HL-60 (cell line): ENCODE measurements at regions not wholly inside any gene's neighbourhood (a gene's known extent, or its start where the extent isn't known, plus 50 kb on each side); places are given as distances from the start of the nearest gene placed in this dataset.

Experiments
- DNase-seq, 2 experiments: peaks; one replicate each; pipeline ENCODE4 v3.0.0-alpha.2; 2010 to 2020; ENCODE audit warnings: low read depth in 1 of 2, low spot score in 1 of 2
- H3K27ac ChIP-seq: fragments of 250-450 bp; sonication (Bioruptor Pico); replicated peaks from 2 replicates; pipeline ENCODE4 v1.5.1; 2020; ENCODE audit warnings: mild to moderate bottlenecking, moderate library complexity
- H3K27me3 ChIP-seq: fragments of 250-450 bp; sonication (Bioruptor Pico); 2 replicates; pipeline ENCODE4 v1.5.1; 2021; ENCODE audit warnings: mild to moderate bottlenecking, moderate library complexity; ENCODE audit not compliant: insufficient read depth, poor library complexity, severe bottlenecking
- H3K4me3 ChIP-seq: replicated peaks from 2 replicates; pipeline ENCODE4 v1.5.1; 2011; ENCODE audit warnings: mild to moderate bottlenecking, control low read depth, low read length; ENCODE audit not compliant: insufficient read depth
- CTCF ChIP-seq: IDR thresholded peaks from one replicate; pipeline ENCODE4 v1.5.1; 2011; ENCODE audit warnings: low read length, control low read depth, inconsistent platforms; ENCODE audit not compliant: insufficient read depth
- GABPA ChIP-seq: IDR thresholded peaks from 2 replicates; pipeline ENCODE4 v1.6.1; 2012; ENCODE audit warnings: low read depth
- POLR2AphosphoS5 ChIP-seq: IDR thresholded peaks from 2 replicates; pipeline ENCODE4 v1.6.1; 2012; ENCODE audit warnings: low read depth
- REST ChIP-seq: IDR thresholded peaks from 2 replicates; pipeline ENCODE4 v1.6.1; 2012; ENCODE audit warnings: low read depth; ENCODE audit not compliant: insufficient replicate concordance
- SPI1 ChIP-seq: IDR thresholded peaks from 2 replicates; pipeline ENCODE4 v1.6.1; 2012; ENCODE audit warnings: low read depth, mild to moderate bottlenecking, borderline replicate concordance

GRCh38 chr22:42320443-42321416, 50.3 kb upstream of the TCF20 start:
- no peak for DNase-seq
- no peaks in the 10 kb centered on the region for H3K27me3 ChIP-seq
- no peak overlapping the region for H3K4me3 ChIP-seq
- no peak overlapping the region for H3K27ac ChIP-seq
- TF ChIP-seq CTCF (no peak), REST (no peak), SPI1 (no peak), GABPA (no peak), POLR2AphosphoS5 (no peak)
